ENCODE measurements at regions not wholly inside any gene's neighbourhood (a gene's known extent, or its start where the extent isn't known, plus 50 kb on each side); places are given as distances from the start of the nearest gene placed in this dataset.

GRCh38 chr1:209435654-209436566, 147.6 kb upstream of the CAMK1G start:
- DNase-seq (ENCODE audit: low read depth in 1 of 2, low spot score in 1 of 2), result peak; percentile 78 to 91
- TF ChIP-seq JUND (IDR thresholded peaks at IDR 0.05; ENCODE audit: low read depth), result no peak
- in situ Hi-C loops (cut with HindIII; ENCODE audit: low pct_unique_long_range_greater_than_20kb, low sequenced_read_pairs), result no loop called here

GRCh38 chr1:209439828-209440227, 143.7 kb upstream of the CAMK1G start:
- no peak for TF ChIP-seq JUND (IDR thresholded peaks at IDR 0.05; ENCODE audit: low read depth)
- in situ Hi-C loops (cut with HindIII; ENCODE audit: low pct_unique_long_range_greater_than_20kb, low sequenced_read_pairs), result no loop called here
- no peak for DNase-seq (ENCODE audit: low read depth in 1 of 2, low spot score in 1 of 2)

- in situ Hi-C loops (cut with HindIII; ENCODE audit: low pct_unique_long_range_greater_than_20kb, low sequenced_read_pairs), result no loop called here
- DNase-seq (ENCODE audit: low read depth in 1 of 2, low spot score in 1 of 2), result no peak
- no peak for TF ChIP-seq JUND (IDR thresholded peaks at IDR 0.05; ENCODE audit: low read depth)
These were observed 140.1 kb upstream of the CAMK1G start for GRCh38 chr1:209443361-209443931.

GRCh38 chr1:209443975-209444651, 139.4 kb upstream of the CAMK1G start:
- peak in 1 of 2 experiments; percentile 20 for DNase-seq (ENCODE audit: low read depth in 1 of 2, low spot score in 1 of 2)
- in situ Hi-C loops (cut with HindIII; ENCODE audit: low pct_unique_long_range_greater_than_20kb, low sequenced_read_pairs), result no loop called here
- TF ChIP-seq JUND (IDR thresholded peaks at IDR 0.05; ENCODE audit: low read depth), result no peak

- DNase-seq (ENCODE audit: low read depth in 1 of 2, low spot score in 1 of 2), result no peak
- no peak for TF ChIP-seq JUND (IDR thresholded peaks at IDR 0.05; ENCODE audit: low read depth)
- in situ Hi-C loops (cut with HindIII; ENCODE audit: low pct_unique_long_range_greater_than_20kb, low sequenced_read_pairs), result no loop called here
These were observed 138.6 kb upstream of the CAMK1G start for GRCh38 chr1:209444961-209445360.

GRCh38 chr1:209445576-209445975, 137.9 kb upstream of the CAMK1G start:
- TF ChIP-seq JUND (IDR thresholded peaks at IDR 0.05; ENCODE audit: low read depth), result no peak
- in situ Hi-C loops (cut with HindIII; ENCODE audit: low pct_unique_long_range_greater_than_20kb, low sequenced_read_pairs), result no loop called here
- DNase-seq (ENCODE audit: low read depth in 1 of 2, low spot score in 1 of 2), result no peak

GRCh38 chr1:209446356-209446755, 137.2 kb upstream of the CAMK1G start:
- no peak for TF ChIP-seq JUND (IDR thresholded peaks at IDR 0.05; ENCODE audit: low read depth)
- in situ Hi-C loops (cut with HindIII; ENCODE audit: low pct_unique_long_range_greater_than_20kb, low sequenced_read_pairs), result no loop called here
- no peak for DNase-seq (ENCODE audit: low read depth in 1 of 2, low spot score in 1 of 2)

GRCh38 chr1:209454340-209454994, 129.0 kb upstream of the CAMK1G start:
- no peak for TF ChIP-seq JUND (IDR thresholded peaks at IDR 0.05; ENCODE audit: low read depth)
- DNase-seq (ENCODE audit: low read depth in 1 of 2, low spot score in 1 of 2), result no peak
- in situ Hi-C loops (cut with HindIII; ENCODE audit: low pct_unique_long_range_greater_than_20kb, low sequenced_read_pairs), result no loop called here

- no peak for TF ChIP-seq JUND (IDR thresholded peaks at IDR 0.05; ENCODE audit: low read depth)
- in situ Hi-C loops (cut with HindIII; ENCODE audit: low pct_unique_long_range_greater_than_20kb, low sequenced_read_pairs), result no loop called here
- DNase-seq (ENCODE audit: low read depth in 1 of 2, low spot score in 1 of 2), result no peak
These were observed 128.4 kb upstream of the CAMK1G start for GRCh38 chr1:209455145-209455544.

- in situ Hi-C loops (cut with HindIII; ENCODE audit: low pct_unique_long_range_greater_than_20kb, low sequenced_read_pairs), result no loop called here
- TF ChIP-seq JUND (IDR thresholded peaks at IDR 0.05; ENCODE audit: low read depth), result no peak
- no peak for DNase-seq (ENCODE audit: low read depth in 1 of 2, low spot score in 1 of 2)
These were observed 127.7 kb upstream of the CAMK1G start for GRCh38 chr1:209455661-209456358.

- in situ Hi-C loops (cut with HindIII; ENCODE audit: low pct_unique_long_range_greater_than_20kb, low sequenced_read_pairs), result no loop called here
- no peak for DNase-seq (ENCODE audit: low read depth in 1 of 2, low spot score in 1 of 2)
- no peak for TF ChIP-seq JUND (IDR thresholded peaks at IDR 0.05; ENCODE audit: low read depth)
These were observed 126.6 kb upstream of the CAMK1G start for GRCh38 chr1:209456878-209457277.
